HepG2 (cell line): ENCODE measurements at regions not wholly inside any gene's neighbourhood (a gene's known extent, or its start where the extent isn't known, plus 50 kb on each side); places are given as distances from the start of the nearest gene placed in this dataset.

ENCODE experiments used
- ATAC-seq: fragments of 200-7000 bp; cut with Tn5 transposase; 3 replicates; pipeline ENCODE4 v1.9.1; 2020; ENCODE audit warnings: mild to moderate bottlenecking, moderate library complexity
- BruUV-seq: library from RNA; stranded (reverse); fragments of 400-500 nt; replicated peaks from 2 replicates; lab custom pipeline; 2021; lab: Mats Ljungman, UMichigan
- CTCF ChIA-PET: fragments of 300-600 bp; formaldehyde crosslinking; extraction: SDS; loops from one replicate; lab custom pipeline; 2021; ENCODE audit warnings: low total read pairs, inconsistent platforms, low intra/inter-chr PET ratio; lab: Yijun Ruan, JAX
- POLR2A ChIA-PET: fragments of 350-600 bp; sonication (Branson Sonifier 250); formaldehyde crosslinking; loops from one replicate; lab custom pipeline; 2020; ENCODE audit warnings: antibody characterized with exemption, inconsistent platforms; lab: Yijun Ruan, JAX
- DNase-seq: peaks from one replicate; pipeline ENCODE4 v3.0.0-alpha.2; 2015; ENCODE audit warnings: low spot score
- FAIRE-seq: peaks from 3 replicates; lab custom pipeline; 2011; peaks lifted over from hg19 to GRCh38; lab: Jason Lieb, UNC
- H2AFZ ChIP-seq: one replicate; pipeline ENCODE4 v1.6.1; 2011; ENCODE audit warnings: low read length, inconsistent platforms
- H3K27ac ChIP-seq: fragments of 300-600 bp; 3 replicates; pipeline ENCODE4 v1.8.0; 2011; ENCODE audit warnings: mixed run types, mild to moderate bottlenecking, mixed read lengths, low read length, inconsistent platforms; ENCODE audit not compliant: insufficient read depth; ENCODE audit errors: extremely low read length
- H3K27me3 ChIP-seq, 2 experiments: fragments of 200-600 bp in 1 of 2; 2 replicates in 1 of 2; 3 replicates in 1 of 2; pipeline versions ENCODE4 v1.6.0 to v1.8.0; 2011; ENCODE audit warnings: low read length in 2 of 2, mild to moderate bottlenecking in 2 of 2, moderate library complexity in 2 of 2, inconsistent platforms in 1 of 2; ENCODE audit not compliant: insufficient read depth in 2 of 2, control insufficient read depth in 1 of 2
- H3K36me3 ChIP-seq, 2 experiments: fragments of 200-600 bp in 1 of 2; replicated peaks in 1 of 2; 2 replicates in 1 of 2; 3 replicates in 1 of 2; pipeline versions ENCODE4 v1.5.1 to v1.8.0; 2011; ENCODE audit warnings: low read length in 2 of 2, inconsistent platforms in 1 of 2; ENCODE audit not compliant: insufficient read depth in 2 of 2, control insufficient read depth in 1 of 2
- H3K4me1 ChIP-seq: 2 replicates; pipeline ENCODE4 v1.5.1; 2012; ENCODE audit warnings: low read length, inconsistent platforms; ENCODE audit not compliant: insufficient read depth
- H3K4me2 ChIP-seq: 2 replicates; pipeline ENCODE4 v1.6.0; 2011; ENCODE audit warnings: low read depth, low read length, inconsistent platforms
- H3K4me3 ChIP-seq, 3 experiments: fragments of 200-600 bp in 1 of 3; sonication (generic), shearing (Covaris generic) in 1 of 3; replicated peaks in 1 of 3; 2 replicates each; pipeline ENCODE4 v1.5.1; 2011 to 2016; ENCODE audit warnings: low read length in 3 of 3, inconsistent platforms in 2 of 3, low read depth in 2 of 3, mild to moderate bottlenecking in 2 of 3, control low read depth in 1 of 3, mixed read lengths in 1 of 3; ENCODE audit not compliant: insufficient read depth in 1 of 3
- H3K79me2 ChIP-seq: one replicate; pipeline ENCODE4 v1.6.1; 2011; ENCODE audit warnings: low read length, inconsistent platforms; ENCODE audit not compliant: insufficient read depth
- H3K9ac ChIP-seq: 2 replicates; pipeline ENCODE4 v1.6.0; 2011; ENCODE audit warnings: mild to moderate bottlenecking, low read depth, low read length, inconsistent platforms; ENCODE audit not compliant: insufficient read depth
- H3K9me3 ChIP-seq: 2 replicates; pipeline ENCODE4 v1.5.1; 2012; ENCODE audit warnings: mild to moderate bottlenecking, low read length
- H4K20me1 ChIP-seq: 2 replicates; pipeline ENCODE4 v1.6.0; 2011; ENCODE audit warnings: inconsistent platforms, mild to moderate bottlenecking, low read length, moderate library complexity; ENCODE audit not compliant: insufficient read depth
- ARID2 ChIP-seq: sonication (generic); formaldehyde crosslinking; IDR thresholded peaks from 2 replicates; pipeline ENCODE4 v1.8.1; 2022; ENCODE audit warnings: mild to moderate bottlenecking, missing genetic modification reagents, borderline replicate concordance
- ATM ChIP-seq: fragments of 450-650 bp; IDR thresholded peaks from 2 replicates; pipeline ENCODE4 v1.7.1; 2017; ENCODE audit warnings: mild to moderate bottlenecking, borderline replicate concordance
- DNMT3B ChIP-seq: conservative IDR thresholded peaks from 2 replicates; pipeline ENCODE4 v1.6.1; 2016; ENCODE audit warnings: missing biosample characterization, control low read depth
- GZF1 ChIP-seq: sonication (generic); formaldehyde crosslinking; IDR thresholded peaks from 2 replicates; pipeline ENCODE4 v1.5.1; 2020; ENCODE audit warnings: mild to moderate bottlenecking, missing genetic modification reagents
- HHEX ChIP-seq: IDR thresholded peaks from 2 replicates; pipeline ENCODE4 v1.6.1; 2016; ENCODE audit warnings: control low read depth
- ISX ChIP-seq: sonication (generic); formaldehyde crosslinking; conservative IDR thresholded peaks from 2 replicates; pipeline ENCODE4 v1.5.0; 2020; ENCODE audit warnings: missing genetic modification reagents
- NFRKB ChIP-seq: fragments of 450-650 bp; IDR thresholded peaks from 2 replicates; pipeline ENCODE4 v1.6.1; 2017
- ZFP36L2 ChIP-seq: sonication (generic); formaldehyde crosslinking; IDR thresholded peaks from 2 replicates; pipeline ENCODE4 v1.4.0; 2020; ENCODE audit warnings: missing genetic modification reagents
- ZNF326 ChIP-seq: sonication (generic); formaldehyde crosslinking; IDR thresholded peaks from 2 replicates; pipeline ENCODE4 v1.4.0; 2020; ENCODE audit warnings: missing genetic modification reagents, borderline replicate concordance
- ZNF839 ChIP-seq: sonication (generic); formaldehyde crosslinking; IDR thresholded peaks from 2 replicates; pipeline ENCODE4 v1.4.0; 2020; ENCODE audit warnings: missing genetic modification reagents, mild to moderate bottlenecking, borderline replicate concordance
- WGBS: methylation state at CpG from one replicate; pipeline ENCODE4 v1.1.6; 2017; ENCODE audit warnings: low lambda C conversion rate; 5-methylcytosine and 5-hydroxymethylcytosine counted together
- in situ Hi-C: cut with HindIII; loops from 2 replicates; pipeline ENCODE4 v1.10.0; 2017; ENCODE audit warnings: low pct_unique_long_range_greater_than_20kb; ENCODE audit not compliant: extremely low pct_ligation_motif_present
- intact Hi-C: fragments of 100-400 bp; cut with micrococcal nuclease; formaldehyde crosslinking; loops from one replicate; pipeline ENCODE4 v1.10.0; 2022; ENCODE audit not compliant: unreplicated experiment
- TF ChIP-seq, protein P1 (sequence below): sonication (generic); formaldehyde crosslinking; IDR thresholded peaks from 2 replicates; pipeline ENCODE4 v1.9.0; 2022; ENCODE audit warnings: low read depth, missing genetic modification reagents
- TF ChIP-seq, protein P2 (sequence below), 2 experiments: fragments of 450-650 bp in 1 of 2; sonication (generic) in 1 of 2; formaldehyde crosslinking in 1 of 2; IDR thresholded peaks; 2 replicates each; pipeline versions ENCODE4 v1.6.1 to v1.8.0; 2016 to 2022; ENCODE audit warnings: antibody characterized with exemption in 1 of 2, mild to moderate bottlenecking in 1 of 2, missing genetic modification reagents in 1 of 2

DNA sequence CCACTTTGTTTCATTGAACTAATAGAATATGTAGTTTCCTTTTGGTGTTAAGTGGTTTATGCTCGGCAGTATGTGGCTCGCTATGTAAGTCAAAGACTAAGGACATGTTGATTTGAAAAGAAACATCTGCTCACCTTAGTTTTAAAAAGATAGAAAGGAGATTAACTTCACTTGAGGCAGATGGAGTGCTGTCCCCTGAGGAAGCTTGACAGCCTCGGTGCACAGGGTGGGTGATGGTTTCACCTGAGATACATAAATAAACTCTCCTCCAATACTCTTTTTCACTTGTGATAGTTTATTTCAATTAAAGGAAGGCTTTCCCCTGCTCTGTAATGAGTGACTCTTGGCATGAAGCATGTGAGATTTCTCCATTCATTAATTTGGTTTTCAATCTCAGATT, 70.8 kb upstream of the FMN2 start (continued):
- TF ChIP-seq, protein P1, sequence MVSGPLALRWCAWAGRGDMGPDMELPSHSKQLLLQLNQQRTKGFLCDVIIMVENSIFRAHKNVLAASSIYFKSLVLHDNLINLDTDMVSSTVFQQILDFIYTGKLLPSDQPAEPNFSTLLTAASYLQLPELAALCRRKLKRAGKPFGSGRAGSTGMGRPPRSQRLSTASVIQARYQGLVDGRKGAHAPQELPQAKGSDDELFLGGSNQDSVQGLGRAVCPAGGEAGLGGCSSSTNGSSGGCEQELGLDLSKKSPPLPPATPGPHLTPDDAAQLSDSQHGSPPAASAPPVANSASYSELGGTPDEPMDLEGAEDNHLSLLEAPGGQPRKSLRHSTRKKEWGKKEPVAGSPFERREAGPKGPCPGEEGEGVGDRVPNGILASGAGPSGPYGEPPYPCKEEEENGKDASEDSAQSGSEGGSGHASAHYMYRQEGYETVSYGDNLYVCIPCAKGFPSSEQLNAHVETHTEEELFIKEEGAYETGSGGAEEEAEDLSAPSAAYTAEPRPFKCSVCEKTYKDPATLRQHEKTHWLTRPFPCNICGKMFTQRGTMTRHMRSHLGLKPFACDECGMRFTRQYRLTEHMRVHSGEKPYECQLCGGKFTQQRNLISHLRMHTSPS (CRISPR knock-in tag): no peak

DNA sequence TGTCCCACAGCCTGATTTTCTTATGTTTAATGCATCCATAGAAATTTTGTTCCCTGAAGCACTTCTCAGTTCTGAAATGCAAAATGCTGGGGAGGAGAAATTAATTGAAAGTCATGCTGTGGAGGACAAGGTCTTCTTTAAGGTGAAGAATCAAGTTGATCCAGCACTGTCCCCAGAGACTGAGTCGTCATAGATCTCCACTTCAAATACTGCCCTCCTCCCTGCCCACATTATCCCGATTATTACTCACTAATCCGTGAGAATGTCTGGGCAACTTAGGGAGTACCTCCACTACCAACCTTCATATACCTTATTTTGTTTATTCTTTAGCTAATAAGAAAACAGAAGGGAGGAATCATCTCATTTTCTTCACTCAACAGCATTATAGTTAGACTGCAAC, 70.0 kb upstream of the FMN2 start:
- H3K9me3 ChIP-seq: no peaks in the 10 kb centered on the region
- no peak overlapping the region for H3K4me3 ChIP-seq
- no peak overlapping the region for H2AFZ ChIP-seq
- no peak overlapping the region for H3K4me2 ChIP-seq
- no peaks in the 10 kb centered on the region for H3K4me1 ChIP-seq
- ChIA-PET POLR2A (no interaction called here), CTCF (no interaction called here)
- no peaks in the 10 kb centered on the region for H3K79me2 ChIP-seq
- DNase-seq: no peak
- H3K27ac ChIP-seq: no peak overlapping the region
- in situ Hi-C loops (no loop called here), intact Hi-C loops (no loop called here)
- H4K20me1 ChIP-seq: no peaks in the 10 kb centered on the region
- WGBS: 2% methylated on average over 3 of the region's 3 CpGs
- no peak for FAIRE-seq
- H3K27me3 ChIP-seq: no peaks in the 10 kb centered on the region; a peak in 1 of 5 replicates
- ATAC-seq: no peak
- no peak overlapping the region for H3K9ac ChIP-seq
- no peaks in the 10 kb centered on the region for H3K36me3 ChIP-seq
- BruUV-seq: no TSS peak
- TF ChIP-seq DNMT3B (CRISPR knock-in tag) (no peak), NFRKB (no peak), ZNF839 (CRISPR knock-in tag) (no peak), ZFP36L2 (no peak), ZNF326 (no peak), ISX (CRISPR knock-in tag) (no peak), ATM (no peak), ARID2 (no peak), HHEX (CRISPR knock-in tag) (no peak), GZF1 (CRISPR knock-in tag) (no peak)
- TF ChIP-seq, protein P2, sequence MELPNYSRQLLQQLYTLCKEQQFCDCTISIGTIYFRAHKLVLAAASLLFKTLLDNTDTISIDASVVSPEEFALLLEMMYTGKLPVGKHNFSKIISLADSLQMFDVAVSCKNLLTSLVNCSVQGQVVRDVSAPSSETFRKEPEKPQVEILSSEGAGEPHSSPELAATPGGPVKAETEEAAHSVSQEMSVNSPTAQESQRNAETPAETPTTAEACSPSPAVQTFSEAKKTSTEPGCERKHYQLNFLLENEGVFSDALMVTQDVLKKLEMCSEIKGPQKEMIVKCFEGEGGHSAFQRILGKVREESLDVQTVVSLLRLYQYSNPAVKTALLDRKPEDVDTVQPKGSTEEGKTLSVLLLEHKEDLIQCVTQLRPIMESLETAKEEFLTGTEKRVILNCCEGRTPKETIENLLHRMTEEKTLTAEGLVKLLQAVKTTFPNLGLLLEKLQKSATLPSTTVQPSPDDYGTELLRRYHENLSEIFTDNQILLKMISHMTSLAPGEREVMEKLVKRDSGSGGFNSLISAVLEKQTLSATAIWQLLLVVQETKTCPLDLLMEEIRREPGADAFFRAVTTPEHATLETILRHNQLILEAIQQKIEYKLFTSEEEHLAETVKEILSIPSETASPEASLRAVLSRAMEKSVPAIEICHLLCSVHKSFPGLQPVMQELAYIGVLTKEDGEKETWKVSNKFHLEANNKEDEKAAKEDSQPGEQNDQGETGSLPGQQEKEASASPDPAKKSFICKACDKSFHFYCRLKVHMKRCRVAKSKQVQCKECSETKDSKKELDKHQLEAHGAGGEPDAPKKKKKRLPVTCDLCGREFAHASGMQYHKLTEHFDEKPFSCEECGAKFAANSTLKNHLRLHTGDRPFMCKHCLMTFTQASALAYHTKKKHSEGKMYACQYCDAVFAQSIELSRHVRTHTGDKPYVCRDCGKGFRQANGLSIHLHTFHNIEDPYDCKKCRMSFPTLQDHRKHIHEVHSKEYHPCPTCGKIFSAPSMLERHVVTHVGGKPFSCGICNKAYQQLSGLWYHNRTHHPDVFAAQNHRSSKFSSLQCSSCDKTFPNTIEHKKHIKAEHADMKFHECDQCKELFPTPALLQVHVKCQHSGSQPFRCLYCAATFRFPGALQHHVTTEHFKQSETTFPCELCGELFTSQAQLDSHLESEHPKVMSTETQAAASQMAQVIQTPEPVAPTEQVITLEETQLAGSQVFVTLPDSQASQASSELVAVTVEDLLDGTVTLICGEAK (IDR thresholded peaks at IDR 0.05): no peak
- TF ChIP-seq, protein P2 (CRISPR knock-in tag; IDR thresholded peaks at IDR 0.05): no peak
